ENCODE measurements at regions not wholly inside any gene's neighbourhood (a gene's known extent, or its start where the extent isn't known, plus 50 kb on each side); places are given as distances from the start of the nearest gene placed in this dataset.

- RAD21 ChIA-PET (ENCODE audit: low non-redundant PET in 1 of 2, low total read pairs in 2 of 2, uncharacterized antibody in 2 of 2, unreplicated experiment in 2 of 2): no interaction called here
- peaks cover 60% of the 10 kb centered on the region for H3K27me3 ChIP-seq (ENCODE audit: insufficient read depth, low read length)
- no peak overlapping the region for H3K4me2 ChIP-seq (ENCODE audit: low read length)
- POLR2A ChIA-PET: no interaction called here
- H3K4me3 ChIP-seq (replicated peaks in 1 of 2; ENCODE audit: low read depth in 1 of 2, low read length in 2 of 2): no peak overlapping the region
- no peak for ATAC-seq
- H3K9me3 ChIP-seq (ENCODE audit: control insufficient read depth in 1 of 2, insufficient read depth in 1 of 2, low read depth in 1 of 2, low read length in 2 of 2): no peaks in the 10 kb centered on the region
- H2AFZ ChIP-seq (ENCODE audit: low read depth, low read length, poor library complexity, severe bottlenecking): no peak overlapping the region
- H4K20me1 ChIP-seq (ENCODE audit: insufficient read depth): no peaks in the 10 kb centered on the region
- TF ChIP-seq YY1 (IDR thresholded peaks at IDR 0.05; ENCODE audit: extremely low read depth, insufficient replicate concordance, low read depth, low read length) (no peak), EZH2phosphoT487 (IDR thresholded peaks at IDR 0.05; ENCODE audit: borderline replicate concordance) (no peak), ATF3 (IDR thresholded peaks at IDR 0.05) (no peak), REST (IDR thresholded peaks at IDR 0.05; ENCODE audit: low read depth) (no peak), SRF (IDR thresholded peaks at IDR 0.05; ENCODE audit: low read depth) (no peak), RAD21 (IDR thresholded peaks at IDR 0.05; ENCODE audit: low read depth) (no peak), TCF7L2 (IDR thresholded peaks at IDR 0.05; ENCODE audit: borderline replicate concordance, extremely low read depth, insufficient read depth, insufficient read length) (no peak), SIN3A (IDR thresholded peaks at IDR 0.05; ENCODE audit: low read depth) (no peak), JUND (IDR thresholded peaks at IDR 0.05) (no peak), EGR1 (IDR thresholded peaks at IDR 0.05; ENCODE audit: low read depth) (no peak), POLR2A (IDR thresholded peaks at IDR 0.05; ENCODE audit: borderline replicate concordance, extremely low read depth, insufficient read depth, insufficient read length) (no peak), ELF1 (IDR thresholded peaks at IDR 0.05; ENCODE audit: borderline replicate concordance, low read depth) (no peak), POLR2AphosphoS5 (IDR thresholded peaks at IDR 0.05; ENCODE audit: low read depth, low read length) (no peak), CBX3 (IDR thresholded peaks at IDR 0.05; ENCODE audit: low read depth) (no peak), ZFX (IDR thresholded peaks at IDR 0.05) (no peak), FOSL1 (IDR thresholded peaks at IDR 0.05; ENCODE audit: low read depth) (no peak), CTCF (IDR thresholded peaks at IDR 0.05 in 2 of 3, conservative IDR thresholded peaks at IDR 0.05 in 1 of 3; ENCODE audit: borderline replicate concordance in 1 of 3, insufficient read depth in 1 of 3, low read depth in 2 of 3, low read length in 2 of 3) (no peak), ZNF274 (IDR thresholded peaks at IDR 0.05; ENCODE audit: low read depth, low read length) (no peak), MAX (IDR thresholded peaks at IDR 0.05) (no peak)
- CTCF ChIA-PET: no interaction called here
- no peak overlapping the region for H3K27ac ChIP-seq (ENCODE audit: low read depth, low read length)
- intact Hi-C loops (cut with micrococcal nuclease): no loop called here
- no peaks in the 10 kb centered on the region for H3K9me2 ChIP-seq (ENCODE audit: insufficient read depth)
- no peak overlapping the region for H3K9ac ChIP-seq (ENCODE audit: low read length)
- H3K4me1 ChIP-seq (ENCODE audit: control insufficient read depth in 1 of 2, insufficient read depth in 2 of 2, low read length in 2 of 2): no peaks in the 10 kb centered on the region
- BruUV-seq (replicated peaks): no TSS peak
- H3K79me2 ChIP-seq (ENCODE audit: insufficient read depth, low read length): no peaks in the 10 kb centered on the region
- H3K36me3 ChIP-seq (ENCODE audit: control insufficient read depth in 1 of 2, insufficient read depth in 2 of 2, low read length in 2 of 2): no peaks in the 10 kb centered on the region
- no peak for DNase-seq (ENCODE audit: low read depth, low spot score)
Observed at GRCh38 chr7:127512663-127513062, 72.7 kb downstream of the GCC1 start.

Measured in HCT116 (cell line).